Right renal pelvis (tissue), 4 donors: ENCODE measurements at regions not wholly inside any gene's neighbourhood (a gene's known extent, or its start where the extent isn't known, plus 50 kb on each side); places are given as distances from the start of the nearest gene placed in this dataset.

ENCODE experiments used
- DNase-seq, 4 donors: peaks; one replicate each; pipeline ENCODE4 v3.0.0-alpha.2; 2013; ENCODE audit warnings: low read depth in 4 of 4, low spot score in 3 of 4, missing footprints in 1 of 4

DNA sequence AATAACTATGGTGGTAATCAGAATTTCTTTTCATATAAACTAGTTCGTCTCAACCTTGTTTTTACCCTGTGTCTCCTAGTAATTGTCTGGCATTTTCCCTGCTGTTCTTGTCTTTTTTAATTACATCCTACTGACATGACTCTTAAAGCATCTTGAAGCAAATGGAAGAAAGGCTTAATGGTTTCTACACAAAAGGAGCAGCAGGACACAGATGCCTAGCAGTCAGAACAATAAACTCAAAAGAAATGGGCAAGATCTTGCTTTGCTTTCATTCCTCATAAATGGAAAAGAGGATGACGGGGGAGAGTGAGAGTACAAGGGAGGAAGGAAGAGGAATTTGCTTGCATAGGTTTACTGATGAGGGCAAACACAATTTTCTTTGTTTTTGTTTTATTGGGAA lies 293.2 kb upstream of the EMCN start:
- DNase-seq, result no peak

DNA sequence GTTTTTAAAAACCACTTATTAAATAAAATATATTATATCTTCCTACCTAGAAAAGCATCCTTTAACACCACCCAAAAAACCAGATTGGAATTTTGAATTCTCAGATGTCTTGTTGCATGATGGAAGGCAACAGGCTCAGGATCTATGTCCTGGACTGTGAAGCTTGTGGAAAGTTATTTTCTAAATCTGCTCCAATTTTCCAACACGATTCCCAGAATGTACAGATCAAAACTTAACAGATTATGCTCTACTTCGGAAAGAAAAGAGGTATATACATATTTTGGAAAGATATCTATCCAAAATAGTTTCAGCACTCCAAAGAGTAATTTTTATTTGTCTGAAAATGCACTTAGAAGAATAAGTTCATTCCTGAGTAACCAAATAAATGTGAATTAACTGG lies 291.7 kb upstream of the EMCN start:
- DNase-seq, result no peak

DNA sequence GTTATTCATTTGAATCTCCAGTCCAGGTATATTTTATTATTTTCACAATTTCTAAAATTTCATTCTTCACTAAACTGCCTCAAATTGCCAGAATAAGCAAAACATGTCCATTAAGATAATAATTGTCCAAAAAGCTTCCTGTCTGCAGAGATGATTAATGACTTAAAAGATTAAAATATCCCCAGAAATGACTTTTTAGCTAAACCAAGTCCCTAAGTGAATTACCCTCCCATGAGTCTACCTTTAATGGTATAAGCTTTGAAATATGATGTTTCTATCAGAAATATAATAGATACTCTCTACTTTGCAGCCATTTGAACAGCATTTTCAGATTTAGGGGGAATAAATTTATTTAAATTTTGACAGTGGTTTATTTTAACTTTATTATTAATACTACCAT lies 289.2 kb upstream of the EMCN start:
- DNase-seq, result no peak

GRCh38 chr4:100805538-100805937 lies 287.7 kb upstream of the EMCN start:
- DNase-seq, result no peak

GRCh38 chr4:100804576-100805360 lies 286.9 kb upstream of the EMCN start:
- DNase-seq, result no peak

DNA sequence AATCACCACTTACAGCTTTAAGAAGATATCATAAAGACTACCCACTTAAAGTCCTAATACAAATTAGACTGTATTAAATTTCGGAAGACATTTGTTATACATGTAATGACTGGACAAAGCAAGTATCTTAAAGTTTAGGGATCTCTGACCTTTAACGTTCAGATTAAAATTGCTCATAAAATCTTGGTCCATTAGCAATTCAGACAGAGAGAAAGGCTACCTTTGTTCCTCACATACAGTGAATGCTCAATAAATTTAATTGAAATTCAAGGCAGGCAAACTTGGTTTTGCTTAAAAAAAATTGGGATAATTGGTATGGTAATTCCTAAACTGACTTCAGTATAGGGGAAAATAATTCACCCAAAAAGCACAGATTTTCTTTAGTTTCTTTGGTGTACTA lies 285.9 kb upstream of the EMCN start:
- no peak for DNase-seq

GRCh38 chr4:100799761-100800539 lies 282.1 kb upstream of the EMCN start:
- no peak for DNase-seq

- no peak for DNase-seq
Measured at GRCh38 chr4:100797791-100798190, 280.0 kb upstream of the EMCN start.

- DNase-seq, result no peak
Measured at GRCh38 chr4:100797356-100797755, 279.5 kb upstream of the EMCN start.

DNA sequence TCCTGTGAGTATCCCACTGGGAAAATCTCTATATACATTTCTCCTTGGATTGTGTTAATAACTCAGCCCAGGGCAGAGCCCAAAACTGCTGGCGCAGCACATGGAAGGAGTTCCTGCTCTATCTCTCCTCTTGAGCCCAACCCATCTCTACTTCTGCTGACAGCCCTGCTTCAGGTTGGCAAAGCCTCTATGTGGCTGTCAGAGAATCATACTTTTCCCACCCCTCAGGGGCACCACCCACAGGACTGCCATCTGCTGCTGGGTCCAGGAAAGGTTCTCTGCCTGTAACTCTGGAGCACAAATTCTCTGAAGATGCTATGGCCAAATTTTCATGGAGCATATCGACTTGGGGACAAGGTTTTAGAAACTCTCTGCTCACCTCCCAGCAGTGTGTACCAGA lies 278.5 kb upstream of the EMCN start:
- no peak for DNase-seq

GRCh38 chr4:100795581-100795980 lies 277.8 kb upstream of the EMCN start:
- no peak for DNase-seq

- DNase-seq, result no peak
Measured at GRCh38 chr4:100790836-100791615, 273.2 kb upstream of the EMCN start.

GRCh38 chr4:100789991-100790390 lies 272.2 kb upstream of the EMCN start:
- no peak for DNase-seq

DNA sequence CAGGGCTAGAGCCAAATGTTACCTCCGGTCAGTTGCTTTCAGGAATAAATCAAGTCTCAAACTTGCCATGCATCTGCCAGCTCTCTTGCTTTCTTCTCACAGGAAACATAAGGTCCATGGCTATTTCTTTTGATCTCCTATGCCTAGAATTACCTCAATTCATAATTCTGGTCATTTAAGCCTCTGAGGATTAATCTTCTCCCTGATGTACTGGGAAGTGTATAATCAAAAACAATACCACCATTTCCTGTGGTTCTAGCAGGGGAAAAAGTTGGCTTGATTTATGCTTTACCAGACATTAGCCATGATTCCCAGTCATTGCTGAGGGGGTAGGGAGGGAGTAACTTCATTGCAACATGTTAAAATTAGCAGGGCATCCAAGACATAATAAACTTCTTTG lies 268.7 kb upstream of the EMCN start:
- no peak for DNase-seq

DNA sequence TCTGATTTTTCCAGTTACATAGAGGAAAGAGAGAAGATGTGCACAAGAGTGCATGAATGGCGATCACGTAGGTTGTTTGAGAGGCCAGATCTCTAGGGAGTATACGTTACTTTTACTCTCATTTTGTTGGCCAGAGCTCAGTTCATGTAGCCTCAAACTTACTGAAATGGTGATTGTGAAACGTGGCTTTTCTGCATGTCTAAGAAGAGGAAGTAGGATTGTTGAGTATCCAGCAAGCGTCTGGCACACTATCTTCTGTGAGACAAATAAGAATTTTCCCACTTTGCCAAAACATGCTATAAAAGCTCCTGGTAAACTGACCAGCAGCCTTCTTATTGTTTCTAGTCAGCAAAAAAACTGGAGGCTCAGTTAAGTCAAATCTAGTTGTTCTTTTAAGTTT lies 264.5 kb upstream of the EMCN start:
- DNase-seq, result no peak

DNA sequence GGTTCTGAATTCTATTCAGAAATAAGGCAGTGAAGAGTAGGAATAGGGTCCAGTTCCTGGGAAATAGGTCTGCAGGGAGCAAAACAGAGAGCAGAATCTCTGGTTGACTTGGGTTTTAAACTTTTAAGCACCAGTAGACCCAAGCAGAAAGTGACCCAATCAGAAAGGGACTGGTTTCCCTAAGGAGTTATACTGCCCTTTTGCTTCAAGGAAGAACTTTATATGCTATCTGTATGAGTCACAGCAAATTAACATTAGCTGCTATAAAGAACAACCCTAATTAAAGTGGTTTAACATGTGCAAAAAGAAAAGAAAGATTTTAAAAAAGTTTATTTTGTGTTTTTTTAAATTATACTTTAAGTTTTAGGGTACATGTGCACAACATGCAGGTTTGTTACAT lies 263.6 kb upstream of the EMCN start:
- no peak for DNase-seq

- DNase-seq, result no peak
Measured at GRCh38 chr4:100780126-100780525, 262.3 kb upstream of the EMCN start.

DNA sequence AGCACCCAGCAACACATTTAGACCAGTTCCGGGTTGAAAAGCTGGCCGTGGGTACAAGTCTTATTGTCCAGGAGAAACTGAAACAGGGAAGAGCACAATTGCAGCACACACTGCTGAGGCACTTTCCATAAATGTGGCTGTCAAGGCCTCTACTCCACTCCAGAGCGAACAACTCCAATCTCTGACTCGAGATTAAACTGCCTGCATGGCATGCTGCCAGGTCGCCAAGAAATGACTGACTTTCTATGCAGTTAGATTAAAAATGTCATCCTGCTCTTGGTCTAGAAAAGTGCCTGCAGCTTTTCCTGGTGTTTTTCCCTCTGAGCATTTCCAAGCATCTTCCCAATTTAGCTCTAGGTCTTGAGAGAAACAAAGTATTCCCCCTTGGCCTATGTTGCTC lies 260.6 kb upstream of the EMCN start:
- no peak for DNase-seq

GRCh38 chr4:100762738-100763137 lies 244.9 kb upstream of the EMCN start:
- no peak for DNase-seq

DNA sequence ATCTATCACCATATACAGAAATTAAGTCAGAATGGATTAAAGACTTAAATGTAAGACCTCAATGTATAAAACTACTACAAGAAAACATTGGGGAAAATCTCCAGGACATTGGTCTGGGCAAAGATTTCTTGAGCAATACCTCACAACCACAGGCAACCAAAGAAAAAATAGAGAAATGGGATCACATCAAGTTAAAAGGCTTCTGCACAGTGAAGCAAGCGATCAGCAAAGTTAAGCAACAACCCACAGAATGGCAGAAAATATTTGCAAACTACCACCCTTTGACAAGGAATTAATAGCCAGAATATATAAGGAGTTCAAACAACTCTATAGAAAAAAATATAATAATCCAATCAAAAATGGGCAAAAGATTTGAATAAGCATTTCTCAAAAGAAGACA lies 236.9 kb upstream of the EMCN start:
- DNase-seq, result no peak

GRCh38 chr4:100746141-100746739 lies 228.4 kb upstream of the EMCN start:
- DNase-seq, result no peak
